Testis (tissue), 2 donors: ENCODE measurements at regions not wholly inside any gene's neighbourhood (a gene's known extent, or its start where the extent isn't known, plus 50 kb on each side); places are given as distances from the start of the nearest gene placed in this dataset.
"Not testable (repeated sequence)": the region's sequence is repeated elsewhere in the genome, so short reads cannot be mapped to it uniquely, and the experiment has no call there.

ENCODE experiments used
- DNase-seq: peaks from one replicate; pipeline ENCODE4 v3.0.0-alpha.2; 2019
- H3K27ac ChIP-seq, 2 donors: fragments of 200-600 bp; sonication (generic); one replicate each; pipeline ENCODE4 v1.5.1; 2019
- H3K27me3 ChIP-seq: fragments of 200-600 bp; sonication (generic); one replicate; pipeline ENCODE4 v1.5.1; 2019
- H3K36me3 ChIP-seq: fragments of 200-600 bp; sonication (generic); one replicate; pipeline ENCODE4 v1.5.1; 2017; ENCODE audit warnings: low read depth; ENCODE audit errors: missing control alignments
- H3K4me1 ChIP-seq: fragments of 200-600 bp; sonication (generic); one replicate; pipeline ENCODE4 v1.5.1; 2019
- H3K4me3 ChIP-seq, 2 donors: fragments of 200-600 bp; sonication (generic); one replicate each; pipeline ENCODE4 v1.5.1; 2017 to 2019
- H3K9me3 ChIP-seq: fragments of 200-600 bp; sonication (generic); one replicate; pipeline ENCODE4 v1.5.1; 2017
- CTCF ChIP-seq, 3 experiments: fragments of 450-650 bp in 2 of 3; fragments of 200-600 bp in 1 of 3; sonication (generic) in 1 of 3; IDR thresholded peaks; one replicate each; pipeline ENCODE4 v1.5.1; 2016 to 2019; ENCODE audit warnings: antibody characterized with exemption in 3 of 3, mild to moderate bottlenecking in 2 of 3, moderate library complexity in 1 of 3
- POLR2A ChIP-seq: fragments of 450-650 bp; IDR thresholded peaks from one replicate; pipeline ENCODE4 v1.6.1; 2017; ENCODE audit warnings: antibody characterized with exemption, mild to moderate bottlenecking, moderate library complexity
- WGBS, 2 donors: methylation state at CpG; one replicate each; pipeline ENCODE4 v1.1.5; 2018; 5-methylcytosine and 5-hydroxymethylcytosine counted together
- intact Hi-C: fragments of 100-400 bp; cut with DNase I; formaldehyde crosslinking; loops from one replicate; pipeline ENCODE4 v1.15.1; 2023; ENCODE audit warnings: low total_unique reads

GRCh38 chr12:85468356-85469157 lies 188.5 kb downstream of the ALX1 start:
- no peaks in the 10 kb centered on the region for H3K9me3 ChIP-seq
- H3K27ac ChIP-seq: no peak overlapping the region
- TF ChIP-seq CTCF (IDR thresholded peaks at IDR 0.05) (peak; percentile 50 to 70 (median 66)), POLR2A (no peak)
- intact Hi-C loops: no loop called here
- 19 to 33% methylated on average over 15 of the region's 15 CpGs for WGBS, 2 donors
- peak overlapping the region; percentile 27 to 38 for H3K4me3 ChIP-seq
- no peaks in the 10 kb centered on the region for H3K27me3 ChIP-seq
- H3K36me3 ChIP-seq: no peaks in the 10 kb centered on the region
- DNase-seq: peak; percentile 48
- H3K4me1 ChIP-seq: no peaks in the 10 kb centered on the region

DNA sequence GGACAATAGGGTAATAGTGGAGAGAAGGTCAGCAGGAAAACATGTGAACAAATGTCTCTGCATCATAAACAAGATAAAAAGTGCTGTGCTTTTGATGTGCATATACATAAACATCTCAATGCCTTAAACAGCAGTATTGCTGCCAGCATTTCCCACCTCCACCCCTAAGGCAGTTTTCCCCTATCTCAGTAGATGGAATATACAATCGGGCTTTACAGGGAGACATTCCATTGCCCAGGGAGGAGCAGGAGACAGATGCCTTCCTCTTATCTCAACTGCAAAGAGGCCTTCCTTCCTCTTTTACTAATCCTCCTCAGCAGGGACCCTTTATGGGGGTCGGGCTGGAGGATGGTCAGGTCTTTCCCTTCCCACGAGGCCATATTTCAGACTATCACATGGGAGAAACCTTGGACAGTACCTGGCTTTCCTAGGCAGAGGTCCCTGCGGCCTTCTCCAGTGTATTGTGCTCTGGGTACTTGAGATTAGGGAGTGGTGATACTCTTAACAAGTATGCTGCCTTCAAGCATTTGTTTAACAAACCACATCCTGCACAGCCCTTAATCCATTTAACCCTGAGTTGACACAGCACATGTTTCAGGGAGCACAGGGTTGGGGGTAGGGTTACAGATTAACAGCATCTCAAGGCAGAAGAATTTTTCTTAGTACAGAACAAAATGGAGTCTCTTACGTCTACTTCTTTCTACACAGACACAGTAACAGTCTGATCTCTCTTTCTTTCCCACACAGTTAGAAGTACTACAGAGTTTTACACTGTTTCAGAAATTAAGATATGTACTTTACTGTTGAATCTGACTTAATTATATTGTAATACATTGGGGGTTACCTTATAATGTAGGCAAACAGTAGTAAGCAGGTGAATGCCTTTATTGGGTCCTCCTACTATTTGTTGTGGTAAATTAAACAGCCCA lies 189.4 kb downstream of the ALX1 start:
- H3K27ac ChIP-seq, H3K36me3 ChIP-seq, H3K9me3 ChIP-seq, H3K4me1 ChIP-seq, intact Hi-C loops, DNase-seq, H3K27me3 ChIP-seq: not testable (repeated sequence)
- H3K4me3 ChIP-seq: peak overlapping the region in 1 of 2 donors; percentile 38
- 36 to 48% methylated on average over 5 of the region's 5 CpGs for WGBS, 2 donors

- intact Hi-C loops, H3K27me3 ChIP-seq, H3K4me1 ChIP-seq, H3K9me3 ChIP-seq, DNase-seq, H3K36me3 ChIP-seq, H3K27ac ChIP-seq, H3K4me3 ChIP-seq: not testable (repeated sequence)
- 96 to 100% methylated on average over 1 of the region's 1 CpG for WGBS, 2 donors
Observed at GRCh38 chr12:85475277-85475676, 195.3 kb downstream of the ALX1 start.

GRCh38 chr12:85476756-85477155 lies 196.7 kb downstream of the ALX1 start:
- no peak for DNase-seq
- Histone ChIP-seq H3K4me1 (no peaks in the 10 kb centered on the region), H3K27ac (no peak overlapping the region), H3K4me3 (no peak overlapping the region), H3K27me3 (no peaks in the 10 kb centered on the region), H3K36me3 (no peaks in the 10 kb centered on the region), H3K9me3 (no peaks in the 10 kb centered on the region)
- TF ChIP-seq POLR2A (no peak), CTCF (IDR thresholded peaks at IDR 0.05) (no peak)
- intact Hi-C loops: no loop called here

DNA sequence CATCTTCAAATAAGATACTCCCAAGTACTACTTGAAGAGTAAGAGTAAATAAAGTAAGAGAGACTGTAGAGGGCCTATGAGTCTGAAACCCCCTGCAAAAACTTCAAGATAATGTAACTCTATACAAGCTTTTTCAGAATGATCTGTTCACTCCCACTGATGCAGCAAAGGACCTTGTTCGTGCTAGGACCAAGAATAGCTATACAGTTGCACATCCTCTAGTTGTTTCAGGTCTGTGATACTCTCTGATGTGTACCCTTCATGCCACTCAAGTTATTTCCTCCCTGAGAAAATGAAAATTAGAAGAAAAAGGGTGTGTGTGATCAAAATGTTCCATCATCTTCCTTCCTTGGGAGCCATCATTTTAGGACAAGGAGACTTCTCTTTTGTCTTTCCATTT lies 204.4 kb downstream of the ALX1 start:
- H3K27me3 ChIP-seq: no peaks in the 10 kb centered on the region
- TF ChIP-seq POLR2A (no peak), CTCF (IDR thresholded peaks at IDR 0.05) (no peak)
- 65 to 81% methylated on average over 1 of the region's 1 CpG for WGBS, 2 donors

More for the DNA sequence above, 204.4 kb downstream of the ALX1 start:
- no peaks in the 10 kb centered on the region for H3K9me3 ChIP-seq
- H3K36me3 ChIP-seq: no peaks in the 10 kb centered on the region
- no peaks in the 10 kb centered on the region for H3K4me1 ChIP-seq
- DNase-seq: no peak
- H3K27ac ChIP-seq: no peak overlapping the region
- H3K4me3 ChIP-seq: no peak overlapping the region
- intact Hi-C loops: loop anchor here (10.0 kb wide), 1 partner anchor 380 kb away; no protein-coding TSS in a partner anchor
